ENCODE measurements at regions not wholly inside any gene's neighbourhood (a gene's known extent, or its start where the extent isn't known, plus 50 kb on each side); places are given as distances from the start of the nearest gene placed in this dataset.

DNA sequence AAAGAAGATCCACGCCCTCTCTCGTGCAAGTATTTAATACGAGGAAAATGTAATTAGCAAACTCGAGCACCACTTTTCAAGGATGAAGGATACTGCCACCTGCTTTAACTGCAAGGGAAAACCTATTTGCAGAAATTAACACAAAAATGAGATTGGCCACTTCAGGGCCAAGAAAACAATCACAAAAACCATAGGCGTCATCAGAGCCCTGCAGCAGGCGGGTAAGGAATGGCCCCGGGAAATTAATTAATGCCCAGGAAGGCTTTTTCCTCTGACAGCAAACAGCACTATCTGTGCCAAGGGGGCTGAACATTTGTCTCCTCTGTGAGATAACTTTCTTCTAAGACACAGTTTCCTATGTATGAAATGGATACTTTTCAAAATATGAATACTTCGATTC is 255.7 kb downstream of the CTTN start:
- no peaks in the 10 kb centered on the region for H3K9me3 ChIP-seq (ENCODE audit: insufficient read depth, low read depth, low read length)
- TF ChIP-seq, protein P1, sequence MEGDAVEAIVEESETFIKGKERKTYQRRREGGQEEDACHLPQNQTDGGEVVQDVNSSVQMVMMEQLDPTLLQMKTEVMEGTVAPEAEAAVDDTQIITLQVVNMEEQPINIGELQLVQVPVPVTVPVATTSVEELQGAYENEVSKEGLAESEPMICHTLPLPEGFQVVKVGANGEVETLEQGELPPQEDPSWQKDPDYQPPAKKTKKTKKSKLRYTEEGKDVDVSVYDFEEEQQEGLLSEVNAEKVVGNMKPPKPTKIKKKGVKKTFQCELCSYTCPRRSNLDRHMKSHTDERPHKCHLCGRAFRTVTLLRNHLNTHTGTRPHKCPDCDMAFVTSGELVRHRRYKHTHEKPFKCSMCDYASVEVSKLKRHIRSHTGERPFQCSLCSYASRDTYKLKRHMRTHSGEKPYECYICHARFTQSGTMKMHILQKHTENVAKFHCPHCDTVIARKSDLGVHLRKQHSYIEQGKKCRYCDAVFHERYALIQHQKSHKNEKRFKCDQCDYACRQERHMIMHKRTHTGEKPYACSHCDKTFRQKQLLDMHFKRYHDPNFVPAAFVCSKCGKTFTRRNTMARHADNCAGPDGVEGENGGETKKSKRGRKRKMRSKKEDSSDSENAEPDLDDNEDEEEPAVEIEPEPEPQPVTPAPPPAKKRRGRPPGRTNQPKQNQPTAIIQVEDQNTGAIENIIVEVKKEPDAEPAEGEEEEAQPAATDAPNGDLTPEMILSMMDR (IDR thresholded peaks at IDR 0.05; ENCODE audit: insufficient read depth, low read depth, low read length): no peak
- no peak for TF ChIP-seq EZH2 (IDR thresholded peaks at IDR 0.05; ENCODE audit: insufficient read depth, low read length)
- no peaks in the 10 kb centered on the region for H4K20me1 ChIP-seq (ENCODE audit: insufficient read depth, low read length)
- no peak overlapping the region for H3K4me2 ChIP-seq (ENCODE audit: low read length)
- H3K27ac ChIP-seq (ENCODE audit: low read depth, low read length): no peak overlapping the region
- no peaks in the 10 kb centered on the region for H3K4me1 Mint-ChIP-seq (ENCODE audit: low read depth, unreplicated experiment)
- H3K27me3 Mint-ChIP-seq (ENCODE audit: low read depth, unreplicated experiment): peaks cover 61% of the 10 kb centered on the region
- no peaks in the 10 kb centered on the region for H3K27me3 ChIP-seq (ENCODE audit: insufficient read depth, low read length)
- no peak overlapping the region for H3K9ac ChIP-seq (ENCODE audit: low read length)
- H3K27ac Mint-ChIP-seq (ENCODE audit: unreplicated experiment): no peak overlapping the region
- no peaks in the 10 kb centered on the region for H3K4me1 ChIP-seq (ENCODE audit: insufficient read depth, low read length)
- H3K36me3 Mint-ChIP-seq (ENCODE audit: low read depth, unreplicated experiment): peaks cover 2% of the 10 kb centered on the region
- H3K79me2 ChIP-seq (ENCODE audit: insufficient read depth, low read length): no peaks in the 10 kb centered on the region
- H3K9me3 Mint-ChIP-seq (ENCODE audit: unreplicated experiment): peaks cover 2% of the 10 kb centered on the region
- no peak overlapping the region for H3K4me3 ChIP-seq (ENCODE audit: insufficient read depth, low read depth, low read length)
- DNase-seq (ENCODE audit: low read depth) (no peak), FAIRE-seq (no peak)
- H3K36me3 ChIP-seq (ENCODE audit: insufficient read depth, low read length): no peaks in the 10 kb centered on the region
- no peak overlapping the region for H3K4me3 Mint-ChIP-seq (ENCODE audit: unreplicated experiment)
- H2AFZ ChIP-seq (ENCODE audit: low read depth, low read length): no peak overlapping the region

DNA sequence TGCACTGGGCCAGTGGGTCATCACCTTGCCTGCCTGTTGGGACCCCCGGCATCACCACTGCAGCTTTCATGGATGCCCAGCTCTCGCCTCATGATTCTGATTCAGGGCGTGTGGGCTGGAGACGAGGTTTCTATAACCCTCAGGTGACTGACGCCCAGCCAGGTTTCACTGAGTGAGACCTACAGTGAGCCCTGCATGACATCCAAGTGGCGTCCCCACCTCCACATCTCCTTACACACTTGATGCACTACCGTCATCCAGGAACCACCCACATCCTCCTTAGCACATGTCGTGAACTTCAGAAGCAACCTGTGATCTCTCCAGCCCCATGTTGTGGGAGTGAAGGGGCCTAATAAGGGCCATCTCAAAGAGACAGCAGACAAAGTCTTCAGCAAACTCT is 257.5 kb downstream of the CTTN start:
- no peaks in the 10 kb centered on the region for H3K9me3 ChIP-seq (ENCODE audit: insufficient read depth, low read depth, low read length)
- H3K4me2 ChIP-seq (ENCODE audit: low read length): no peak overlapping the region
- Mint-ChIP-seq H3K27me3 (ENCODE audit: low read depth, unreplicated experiment) (peaks cover 62% of the 10 kb centered on the region), H3K4me3 (ENCODE audit: unreplicated experiment) (no peak overlapping the region), H3K36me3 (ENCODE audit: low read depth, unreplicated experiment) (peaks cover 2% of the 10 kb centered on the region), H3K4me1 (ENCODE audit: low read depth, unreplicated experiment) (no peaks in the 10 kb centered on the region), H3K9me3 (ENCODE audit: unreplicated experiment) (peaks cover 5% of the 10 kb centered on the region), H3K27ac (ENCODE audit: unreplicated experiment) (no peak overlapping the region)
- H3K4me3 ChIP-seq (ENCODE audit: insufficient read depth, low read depth, low read length): no peak overlapping the region
- no peaks in the 10 kb centered on the region for H3K79me2 ChIP-seq (ENCODE audit: insufficient read depth, low read length)
- no peak overlapping the region for H2AFZ ChIP-seq (ENCODE audit: low read depth, low read length)
- H3K9ac ChIP-seq (ENCODE audit: low read length): no peak overlapping the region
- H3K27ac ChIP-seq (ENCODE audit: low read depth, low read length): no peak overlapping the region
- DNase-seq (ENCODE audit: low read depth) (no peak), FAIRE-seq (no peak)
- no peaks in the 10 kb centered on the region for H4K20me1 ChIP-seq (ENCODE audit: insufficient read depth, low read length)
- no peak for TF ChIP-seq EZH2 (IDR thresholded peaks at IDR 0.05; ENCODE audit: insufficient read depth, low read length)
- no peaks in the 10 kb centered on the region for H3K4me1 ChIP-seq (ENCODE audit: insufficient read depth, low read length)
- no peaks in the 10 kb centered on the region for H3K27me3 ChIP-seq (ENCODE audit: insufficient read depth, low read length)
- H3K36me3 ChIP-seq (ENCODE audit: insufficient read depth, low read length): no peaks in the 10 kb centered on the region

DNA sequence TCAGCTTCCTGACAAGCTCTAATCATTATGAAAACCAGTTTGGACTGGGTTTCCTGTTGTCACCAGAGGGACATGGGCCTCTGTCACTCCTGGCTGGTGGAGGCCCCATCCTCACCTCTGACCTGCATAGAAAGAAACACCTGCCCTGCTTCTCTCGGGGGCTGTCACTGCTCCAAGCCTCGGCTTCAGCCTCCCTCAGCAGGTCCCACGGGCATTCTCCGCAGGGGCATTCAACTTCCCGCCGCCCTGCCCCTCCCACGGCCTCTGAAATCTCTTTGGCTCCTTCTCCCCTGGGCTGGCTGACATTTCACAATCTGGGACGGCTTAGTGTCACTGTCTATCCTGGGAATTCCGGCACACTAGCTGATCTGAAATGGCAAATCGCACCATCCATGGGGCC is 257.9 kb downstream of the CTTN start:
- Histone ChIP-seq H3K9ac (ENCODE audit: low read length) (no peak overlapping the region), H3K4me3 (ENCODE audit: insufficient read depth, low read depth, low read length) (no peak overlapping the region), H3K4me1 (ENCODE audit: insufficient read depth, low read length) (no peaks in the 10 kb centered on the region), H3K27me3 (ENCODE audit: insufficient read depth, low read length) (peaks cover under 1% of the 10 kb centered on the region), H3K36me3 (ENCODE audit: insufficient read depth, low read length) (no peaks in the 10 kb centered on the region), H3K9me3 (ENCODE audit: insufficient read depth, low read depth, low read length) (no peaks in the 10 kb centered on the region), H2AFZ (ENCODE audit: low read depth, low read length) (no peak overlapping the region), H3K4me2 (ENCODE audit: low read length) (no peak overlapping the region), H3K79me2 (ENCODE audit: insufficient read depth, low read length) (no peaks in the 10 kb centered on the region), H3K27ac (ENCODE audit: low read depth, low read length) (no peak overlapping the region), H4K20me1 (ENCODE audit: insufficient read depth, low read length) (no peaks in the 10 kb centered on the region)
- DNase-seq (ENCODE audit: low read depth) (no peak), FAIRE-seq (no peak)
- Mint-ChIP-seq H3K9me3 (ENCODE audit: unreplicated experiment) (peaks cover 7% of the 10 kb centered on the region), H3K27ac (ENCODE audit: unreplicated experiment) (no peak overlapping the region), H3K4me1 (ENCODE audit: low read depth, unreplicated experiment) (peaks cover 3% of the 10 kb centered on the region), H3K27me3 (ENCODE audit: low read depth, unreplicated experiment) (peaks cover 60% of the 10 kb centered on the region), H3K4me3 (ENCODE audit: unreplicated experiment) (no peak overlapping the region), H3K36me3 (ENCODE audit: low read depth, unreplicated experiment) (peaks cover 2% of the 10 kb centered on the region)
- TF ChIP-seq, protein P1 (IDR thresholded peaks at IDR 0.05; ENCODE audit: insufficient read depth, low read depth, low read length): no peak
- no peak for TF ChIP-seq EZH2 (IDR thresholded peaks at IDR 0.05; ENCODE audit: insufficient read depth, low read length)
